ENCODE measurements at regions not wholly inside any gene's neighbourhood (a gene's known extent, or its start where the extent isn't known, plus 50 kb on each side); places are given as distances from the start of the nearest gene placed in this dataset.
"Not testable (repeated sequence)": the region's sequence is repeated elsewhere in the genome, so short reads cannot be mapped to it uniquely, and the experiment has no call there.

DNA sequence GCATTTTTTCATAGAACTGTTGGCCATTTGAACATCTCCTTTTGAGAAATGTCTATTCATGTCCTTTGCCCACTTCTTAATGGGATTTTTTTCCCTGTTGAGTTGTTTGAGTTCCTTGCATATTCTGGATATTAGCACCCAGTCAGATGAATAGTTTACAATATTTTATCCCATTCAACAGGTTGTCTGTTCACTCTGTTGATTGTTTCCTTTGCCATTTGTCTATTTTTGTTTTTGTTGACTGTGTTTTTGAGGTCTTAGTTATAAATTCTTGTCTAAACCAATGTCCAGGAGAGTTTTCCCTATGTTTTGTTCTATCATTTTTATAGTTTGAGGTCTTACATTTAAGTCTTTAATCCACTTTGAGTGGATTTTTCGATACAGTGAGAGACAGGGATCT lies 139.0 kb upstream of the TNPO1 start:
- DNase-seq (ENCODE audit: low read depth, low spot score) = no peak
- Histone ChIP-seq H3K9me1 (ENCODE audit: control insufficient read depth, extremely low read depth, insufficient read depth, low read length) (no peaks in the 10 kb centered on the region), H3K27me3 (ENCODE audit: control insufficient read depth, extremely low read depth, insufficient read depth, low read length) (no peaks in the 10 kb centered on the region), H3K4me2 (ENCODE audit: control insufficient read depth, extremely low read depth, insufficient read depth, low read depth, low read length) (no peak overlapping the region), H4K20me1 (ENCODE audit: control insufficient read depth, extremely low read depth, insufficient read depth, low read length) (no peaks in the 10 kb centered on the region), H3K79me2 (ENCODE audit: control insufficient read depth, insufficient read depth, low read length) (no peaks in the 10 kb centered on the region), H2AFZ (ENCODE audit: control insufficient read depth, low read length) (no peak overlapping the region), H3K9me3 (ENCODE audit: control insufficient read depth, low read depth, low read length) (no peaks in the 10 kb centered on the region), H3K36me3 (ENCODE audit: control insufficient read depth in 2 of 2, extremely low read depth in 1 of 2, insufficient read depth in 2 of 2, low read length in 2 of 2) (no peaks in the 10 kb centered on the region), H3K4me1 (ENCODE audit: control insufficient read depth, extremely low read depth, insufficient read depth, low read length) (no peaks in the 10 kb centered on the region), H3K9ac (ENCODE audit: control insufficient read depth, extremely low read depth, insufficient read depth, low read length) (no peak overlapping the region), H3K4me3 (ENCODE audit: control insufficient read depth in 2 of 3, extremely low read depth in 1 of 3, insufficient read depth in 2 of 3, low read depth in 1 of 3, low read length in 3 of 3) (no peak overlapping the region), H3K27ac (ENCODE audit: control insufficient read depth, insufficient read depth, low read length) (no peak overlapping the region)
- TF ChIP-seq, protein P1, sequence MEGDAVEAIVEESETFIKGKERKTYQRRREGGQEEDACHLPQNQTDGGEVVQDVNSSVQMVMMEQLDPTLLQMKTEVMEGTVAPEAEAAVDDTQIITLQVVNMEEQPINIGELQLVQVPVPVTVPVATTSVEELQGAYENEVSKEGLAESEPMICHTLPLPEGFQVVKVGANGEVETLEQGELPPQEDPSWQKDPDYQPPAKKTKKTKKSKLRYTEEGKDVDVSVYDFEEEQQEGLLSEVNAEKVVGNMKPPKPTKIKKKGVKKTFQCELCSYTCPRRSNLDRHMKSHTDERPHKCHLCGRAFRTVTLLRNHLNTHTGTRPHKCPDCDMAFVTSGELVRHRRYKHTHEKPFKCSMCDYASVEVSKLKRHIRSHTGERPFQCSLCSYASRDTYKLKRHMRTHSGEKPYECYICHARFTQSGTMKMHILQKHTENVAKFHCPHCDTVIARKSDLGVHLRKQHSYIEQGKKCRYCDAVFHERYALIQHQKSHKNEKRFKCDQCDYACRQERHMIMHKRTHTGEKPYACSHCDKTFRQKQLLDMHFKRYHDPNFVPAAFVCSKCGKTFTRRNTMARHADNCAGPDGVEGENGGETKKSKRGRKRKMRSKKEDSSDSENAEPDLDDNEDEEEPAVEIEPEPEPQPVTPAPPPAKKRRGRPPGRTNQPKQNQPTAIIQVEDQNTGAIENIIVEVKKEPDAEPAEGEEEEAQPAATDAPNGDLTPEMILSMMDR (optimal IDR thresholded peaks at IDR 0.05 in 1 of 3, IDR thresholded peaks at IDR 0.05 in 1 of 3, conservative IDR thresholded peaks at IDR 0.05 in 1 of 3; ENCODE audit: extremely low read depth in 1 of 3, insufficient read depth in 2 of 3, low read length in 3 of 3) = no peak
- TF ChIP-seq EZH2 (IDR thresholded peaks at IDR 0.05; ENCODE audit: low read length) = no peak
- no peak for FAIRE-seq
- dilution Hi-C loops (cut with MboI; ENCODE audit: extremely low pct_ligation_motif_present, low sequenced_read_pairs) = no loop called here

DNA sequence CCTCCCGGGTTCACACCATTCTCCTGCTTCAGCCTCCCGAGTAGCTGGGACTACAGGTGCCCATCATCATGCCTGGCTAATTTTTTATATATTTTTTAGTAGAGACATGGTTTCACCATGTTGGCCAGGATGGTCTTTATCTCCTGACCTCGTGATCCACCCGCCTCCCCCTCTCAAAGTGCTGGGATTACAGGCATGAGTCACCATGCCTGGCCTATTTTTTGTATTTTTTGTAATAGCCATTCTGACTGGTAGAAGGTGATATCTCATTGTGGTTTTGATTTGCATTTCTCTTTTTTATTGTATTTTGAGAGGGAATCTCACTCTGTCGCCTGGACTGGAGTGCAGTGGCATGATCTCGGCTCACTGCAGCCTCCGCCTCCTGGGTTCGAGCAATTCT lies 139.6 kb upstream of the TNPO1 start:
- H2AFZ ChIP-seq (ENCODE audit: control insufficient read depth, low read length); H3K9me3 ChIP-seq (ENCODE audit: control insufficient read depth, low read depth, low read length); H3K9me1 ChIP-seq (ENCODE audit: control insufficient read depth, extremely low read depth, insufficient read depth, low read length); H3K79me2 ChIP-seq (ENCODE audit: control insufficient read depth, insufficient read depth, low read length); H3K27ac ChIP-seq (ENCODE audit: control insufficient read depth, insufficient read depth, low read length); H3K4me3 ChIP-seq (ENCODE audit: control insufficient read depth in 2 of 3, extremely low read depth in 1 of 3, insufficient read depth in 2 of 3, low read depth in 1 of 3, low read length in 3 of 3); FAIRE-seq; H4K20me1 ChIP-seq (ENCODE audit: control insufficient read depth, extremely low read depth, insufficient read depth, low read length); H3K4me2 ChIP-seq (ENCODE audit: control insufficient read depth, extremely low read depth, insufficient read depth, low read depth, low read length); DNase-seq (ENCODE audit: low read depth, low spot score); H3K27me3 ChIP-seq (ENCODE audit: control insufficient read depth, extremely low read depth, insufficient read depth, low read length); H3K36me3 ChIP-seq (ENCODE audit: control insufficient read depth in 2 of 2, extremely low read depth in 1 of 2, insufficient read depth in 2 of 2, low read length in 2 of 2); dilution Hi-C loops (cut with MboI; ENCODE audit: extremely low pct_ligation_motif_present, low sequenced_read_pairs); H3K9ac ChIP-seq (ENCODE audit: control insufficient read depth, extremely low read depth, insufficient read depth, low read length); H3K4me1 ChIP-seq (ENCODE audit: control insufficient read depth, extremely low read depth, insufficient read depth, low read length): not testable (repeated sequence)

DNA sequence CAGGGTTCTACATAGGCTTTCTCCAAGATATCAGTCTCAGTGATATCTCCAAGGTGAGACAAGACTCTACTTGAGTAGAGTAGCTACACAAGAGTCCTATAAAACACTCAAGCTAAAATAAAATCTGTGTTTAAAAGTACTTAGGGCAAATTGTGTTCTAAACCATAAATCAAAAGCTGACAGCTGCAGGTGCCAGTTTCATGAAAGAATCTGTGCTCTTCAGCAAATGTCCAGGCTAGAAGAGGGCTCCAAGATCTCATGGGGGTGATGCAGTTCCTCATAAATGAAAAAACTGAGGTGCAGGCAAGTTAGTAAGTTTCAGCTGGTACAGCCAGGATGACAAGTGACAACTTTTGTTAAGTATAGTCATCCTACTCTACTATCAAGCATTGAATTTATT lies 142.8 kb upstream of the TNPO1 start:
- no peaks in the 10 kb centered on the region for H4K20me1 ChIP-seq (ENCODE audit: control insufficient read depth, extremely low read depth, insufficient read depth, low read length)
- H3K4me3 ChIP-seq (ENCODE audit: control insufficient read depth in 2 of 3, extremely low read depth in 1 of 3, insufficient read depth in 2 of 3, low read depth in 1 of 3, low read length in 3 of 3) = no peak overlapping the region
- dilution Hi-C loops (cut with MboI; ENCODE audit: extremely low pct_ligation_motif_present, low sequenced_read_pairs) = no loop called here
- H3K36me3 ChIP-seq (ENCODE audit: control insufficient read depth in 2 of 2, extremely low read depth in 1 of 2, insufficient read depth in 2 of 2, low read length in 2 of 2) = no peaks in the 10 kb centered on the region
- H3K79me2 ChIP-seq (ENCODE audit: control insufficient read depth, insufficient read depth, low read length) = no peaks in the 10 kb centered on the region
- H3K9ac ChIP-seq (ENCODE audit: control insufficient read depth, extremely low read depth, insufficient read depth, low read length) = no peak overlapping the region
- DNase-seq (ENCODE audit: low read depth, low spot score) (no peak), FAIRE-seq (no peak)
- H3K9me3 ChIP-seq (ENCODE audit: control insufficient read depth, low read depth, low read length) = no peaks in the 10 kb centered on the region
- no peak overlapping the region for H3K4me2 ChIP-seq (ENCODE audit: control insufficient read depth, extremely low read depth, insufficient read depth, low read depth, low read length)
- no peaks in the 10 kb centered on the region for H3K4me1 ChIP-seq (ENCODE audit: control insufficient read depth, extremely low read depth, insufficient read depth, low read length)
- no peaks in the 10 kb centered on the region for H3K9me1 ChIP-seq (ENCODE audit: control insufficient read depth, extremely low read depth, insufficient read depth, low read length)
- TF ChIP-seq, protein P1 (optimal IDR thresholded peaks at IDR 0.05 in 1 of 3, IDR thresholded peaks at IDR 0.05 in 1 of 3, conservative IDR thresholded peaks at IDR 0.05 in 1 of 3; ENCODE audit: extremely low read depth in 1 of 3, insufficient read depth in 2 of 3, low read length in 3 of 3) = no peak
- TF ChIP-seq EZH2 (IDR thresholded peaks at IDR 0.05; ENCODE audit: low read length) = no peak
- no peaks in the 10 kb centered on the region for H3K27me3 ChIP-seq (ENCODE audit: control insufficient read depth, extremely low read depth, insufficient read depth, low read length)
- H3K27ac ChIP-seq (ENCODE audit: control insufficient read depth, insufficient read depth, low read length) = no peak overlapping the region
- no peak overlapping the region for H2AFZ ChIP-seq (ENCODE audit: control insufficient read depth, low read length)
